Vagina (tissue), 2 donors: ENCODE measurements at regions not wholly inside any gene's neighbourhood (a gene's known extent, or its start where the extent isn't known, plus 50 kb on each side); places are given as distances from the start of the nearest gene placed in this dataset.
"Not testable (repeated sequence)": the region's sequence is repeated elsewhere in the genome, so short reads cannot be mapped to it uniquely, and the experiment has no call there.

Experiments used
- DNase-seq, 2 donors: peaks; one replicate each; pipeline ENCODE4 v3.0.0-alpha.2; 2017; ENCODE audit errors: extremely low spot score in 2 of 2
- H3K27ac ChIP-seq: fragments of 200-600 bp; sonication (generic); one replicate; pipeline ENCODE4 v1.5.1; 2019
- H3K27me3 ChIP-seq: fragments of 200-600 bp; sonication (generic); one replicate; pipeline ENCODE4 v1.5.1; 2019
- H3K36me3 ChIP-seq, 2 donors: fragments of 200-600 bp; sonication (generic); one replicate each; pipeline ENCODE4 v1.5.1; 2017 to 2019
- H3K4me1 ChIP-seq: fragments of 200-600 bp; sonication (generic); one replicate; pipeline ENCODE4 v1.5.1; 2019
- H3K4me3 ChIP-seq, 2 donors: fragments of 200-600 bp; sonication (generic); 1 replicate in 1 of 2; 2 replicates in 1 of 2; pipeline ENCODE4 v1.5.1; 2016 to 2019
- H3K9me3 ChIP-seq: fragments of 200-600 bp; sonication (generic); one replicate; pipeline ENCODE4 v1.5.1; 2019
- intact Hi-C: fragments of 100-400 bp; cut with DNase I; formaldehyde crosslinking; loops from one replicate; pipeline ENCODE4 v1.15.1; 2023

DNA sequence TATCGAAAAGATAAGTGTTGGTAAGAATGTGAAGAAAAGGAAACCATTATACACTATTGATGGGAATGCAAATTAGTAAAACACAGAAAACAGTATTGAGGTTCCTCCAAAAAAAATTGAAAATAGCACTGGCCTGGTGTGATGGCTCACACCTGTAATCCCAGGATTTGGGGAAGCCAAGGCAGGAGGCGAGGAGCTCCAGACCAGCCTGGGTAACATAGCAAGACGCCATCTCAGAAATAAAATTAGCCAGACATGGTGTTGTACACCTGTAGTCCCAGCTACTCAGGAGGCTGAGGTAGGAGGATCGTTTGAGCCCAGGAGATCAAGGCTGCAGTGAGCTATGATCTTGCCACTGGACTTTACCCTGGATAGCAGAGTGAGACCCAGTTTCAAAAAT is 5303.4 kb upstream of the TPTE start:
- not testable (repeated sequence) for H3K4me1 ChIP-seq

DNA sequence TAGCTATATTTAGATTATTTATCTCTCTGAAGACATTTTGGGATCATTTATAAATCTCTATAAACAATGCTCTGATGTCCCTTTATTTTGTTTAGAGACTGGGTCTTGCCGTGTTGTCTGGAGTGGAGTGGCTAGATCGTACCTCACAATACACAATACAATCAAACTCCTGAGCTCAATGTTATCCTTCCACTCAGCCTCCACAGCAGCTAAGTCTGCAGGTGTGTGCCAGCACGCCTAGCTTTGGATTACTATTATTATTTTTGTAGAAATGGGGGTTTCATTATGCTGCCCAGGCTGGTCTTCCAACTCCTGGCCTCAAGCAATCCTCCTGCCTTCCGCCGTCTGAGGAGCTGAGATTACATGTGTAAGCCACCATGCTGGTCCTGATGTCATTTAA is 5301.4 kb upstream of the TPTE start:
- H3K27ac ChIP-seq, H3K9me3 ChIP-seq, intact Hi-C loops, H3K4me3 ChIP-seq, H3K27me3 ChIP-seq, H3K36me3 ChIP-seq, H3K4me1 ChIP-seq: not testable (repeated sequence)
- DNase-seq: peak in 1 of 2 donors; percentile 86

More for the DNA sequence above, 5303.4 kb upstream of the TPTE start:
- H3K27ac ChIP-seq, intact Hi-C loops, H3K36me3 ChIP-seq, H3K9me3 ChIP-seq, H3K27me3 ChIP-seq, H3K4me3 ChIP-seq: not testable (repeated sequence)
- peak in 1 of 2 donors; percentile 84 for DNase-seq

DNA sequence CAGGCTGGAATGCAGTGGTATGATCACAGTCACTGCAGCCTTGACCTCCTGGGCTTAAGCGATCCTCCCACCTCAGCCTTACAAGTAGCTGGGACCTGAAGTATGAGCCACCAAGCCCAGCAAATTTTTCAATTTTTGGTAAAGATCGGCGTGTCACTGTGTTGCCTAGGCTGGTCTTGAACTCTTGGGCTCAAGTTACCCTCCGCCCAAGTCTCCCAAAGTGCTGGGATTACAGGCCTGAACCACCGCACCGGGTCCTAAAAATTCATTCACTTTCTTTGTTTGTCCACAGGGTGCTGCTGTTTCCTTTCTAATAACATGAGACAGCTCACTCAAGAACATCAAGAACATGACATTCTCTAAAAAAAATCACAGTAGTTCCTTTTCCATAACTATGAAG is 5300.9 kb upstream of the TPTE start:
- H3K36me3 ChIP-seq: not testable (repeated sequence)

DNA sequence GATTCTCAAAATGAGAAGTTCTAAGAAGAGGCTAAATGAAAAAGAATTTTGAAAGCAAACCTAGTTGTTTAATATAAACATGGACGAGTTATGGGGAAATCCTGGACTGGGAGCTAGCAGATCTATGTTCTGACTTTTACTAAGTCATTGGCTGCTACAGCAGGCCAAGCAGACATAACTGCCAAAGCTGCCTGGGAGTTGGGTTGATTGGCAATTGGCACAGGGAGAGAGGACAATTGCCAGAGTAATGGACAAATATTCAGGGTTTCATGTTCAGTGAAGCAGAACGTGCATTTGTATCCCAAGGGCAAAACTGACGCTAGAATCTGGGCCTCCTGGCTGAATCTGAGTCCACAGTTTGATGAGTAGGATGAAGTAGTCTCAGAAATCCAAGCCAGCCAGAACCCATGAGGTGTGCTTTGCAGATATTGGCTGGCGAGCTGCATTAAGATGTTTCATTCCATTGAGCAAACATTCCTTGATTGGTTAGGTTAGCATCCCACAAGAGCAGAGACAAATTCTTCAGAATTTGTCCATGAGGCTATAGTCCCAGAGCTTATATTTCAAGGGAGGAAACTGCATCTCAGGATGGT is 5299.8 kb upstream of the TPTE start:
- H3K9me3 ChIP-seq, intact Hi-C loops, H3K4me1 ChIP-seq, H3K27ac ChIP-seq, H3K36me3 ChIP-seq, H3K4me3 ChIP-seq, H3K27me3 ChIP-seq: not testable (repeated sequence)
- DNase-seq: peak in 1 of 2 donors; percentile 79

More for the DNA sequence above, 5300.9 kb upstream of the TPTE start:
- H3K4me3 ChIP-seq, intact Hi-C loops, H3K4me1 ChIP-seq, H3K27me3 ChIP-seq, H3K27ac ChIP-seq, H3K9me3 ChIP-seq: not testable (repeated sequence)
- DNase-seq: peak in 1 of 2 donors; percentile 84

DNA sequence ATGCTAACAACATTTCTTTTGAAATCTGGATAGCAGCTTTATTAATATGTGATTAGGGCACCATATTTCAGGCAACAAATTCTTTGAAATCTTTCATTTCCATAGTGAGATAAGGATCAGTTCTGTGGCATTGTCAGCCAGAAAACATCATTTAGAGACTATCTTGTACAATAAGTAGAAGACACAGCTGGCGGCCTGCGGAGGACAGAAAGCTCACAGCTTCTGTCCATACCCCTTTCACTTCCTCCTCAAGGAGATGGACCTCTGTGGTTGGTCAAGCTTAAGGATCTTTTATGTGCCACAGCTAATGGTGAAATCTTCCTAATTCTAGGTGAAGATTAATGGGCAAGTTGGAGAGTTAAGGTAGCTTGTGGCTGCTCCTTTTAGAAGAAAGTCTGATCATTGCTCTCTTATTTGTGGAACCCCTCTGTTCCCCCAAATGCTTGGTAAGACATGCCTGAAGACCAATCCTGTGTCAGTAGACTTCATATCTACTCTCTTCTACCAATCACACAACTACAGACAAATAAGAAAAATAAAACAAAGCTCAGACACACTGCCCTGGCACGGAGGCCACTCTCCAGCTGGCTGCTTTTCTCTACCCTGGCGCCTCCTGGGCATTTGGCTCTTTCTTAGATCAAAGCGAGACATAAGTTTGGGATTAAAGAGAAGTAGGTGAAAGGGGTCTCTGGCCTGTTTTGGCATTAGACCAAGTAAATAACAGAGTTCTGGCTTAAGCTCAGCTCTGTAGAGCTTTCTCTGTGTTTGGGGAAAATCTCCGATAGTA is 5298.2 kb upstream of the TPTE start:
- H3K4me3 ChIP-seq, H3K9me3 ChIP-seq, H3K36me3 ChIP-seq, intact Hi-C loops, H3K27ac ChIP-seq, H3K27me3 ChIP-seq, H3K4me1 ChIP-seq: not testable (repeated sequence)
- DNase-seq: peak in 1 of 2 donors; percentile 72

DNA sequence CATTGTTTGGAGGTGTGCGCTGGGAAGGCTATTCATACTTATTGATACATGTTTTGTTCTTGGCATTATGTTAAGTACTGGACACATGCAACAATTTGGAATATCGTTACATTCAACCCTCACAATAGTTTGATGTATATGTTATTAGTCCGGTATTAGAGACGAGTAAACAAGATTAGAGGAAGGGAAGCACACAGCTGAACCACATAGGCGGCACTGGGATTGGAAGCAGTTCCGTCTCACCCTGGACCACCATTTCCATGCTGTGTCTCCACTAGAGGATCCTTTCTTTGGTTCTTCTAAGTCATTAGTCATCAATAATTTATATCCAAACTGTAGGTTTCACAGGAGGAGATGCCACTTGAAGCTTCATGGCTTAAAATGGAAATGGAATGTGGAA is 5297.2 kb upstream of the TPTE start:
- H3K4me3 ChIP-seq, H3K9me3 ChIP-seq, H3K4me1 ChIP-seq, H3K36me3 ChIP-seq, H3K27me3 ChIP-seq, intact Hi-C loops, H3K27ac ChIP-seq: not testable (repeated sequence)
- DNase-seq: peak in 1 of 2 donors; percentile 75

DNA sequence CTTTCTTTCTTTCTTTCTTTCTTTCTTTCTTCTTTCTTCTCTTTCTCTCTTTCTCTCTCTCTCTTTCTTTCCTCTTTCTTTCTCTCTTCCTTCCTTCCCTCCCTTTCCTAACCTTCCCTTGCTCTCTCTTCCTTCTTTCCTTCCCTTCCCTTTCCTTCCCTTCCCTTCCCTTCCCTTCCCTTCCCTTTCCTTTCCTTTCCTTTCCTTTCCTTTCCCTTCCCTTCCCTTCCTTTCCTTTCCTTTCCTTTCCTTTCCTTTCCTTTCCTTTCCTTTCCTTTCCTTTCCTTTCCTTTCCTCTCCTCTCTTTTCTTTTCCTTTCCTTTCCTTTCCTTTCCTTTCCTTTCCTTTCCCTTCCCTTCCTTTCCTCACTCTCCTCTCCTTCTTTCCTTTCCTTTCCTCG is 5294.1 kb upstream of the TPTE start:
- H3K27ac ChIP-seq, H3K4me3 ChIP-seq, H3K27me3 ChIP-seq, DNase-seq, H3K4me1 ChIP-seq, H3K36me3 ChIP-seq, H3K9me3 ChIP-seq, intact Hi-C loops: not testable (repeated sequence)

DNA sequence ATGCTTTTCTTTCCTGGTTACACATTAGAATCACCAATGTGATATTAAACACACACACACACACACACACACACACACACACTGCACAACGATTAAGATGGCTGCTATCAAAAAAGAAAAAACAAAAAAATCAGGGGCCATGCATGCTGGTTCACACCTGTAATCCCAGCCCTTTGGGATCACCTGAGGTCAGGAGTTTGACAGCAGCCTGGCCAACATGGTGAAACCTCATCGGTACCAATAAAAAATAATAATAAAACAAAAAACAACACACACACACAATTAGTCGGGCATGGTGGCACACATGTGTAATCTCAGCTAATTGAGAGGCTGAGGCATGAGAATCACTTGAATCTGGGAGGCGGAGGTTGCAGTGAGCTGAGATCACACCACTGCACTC is 5290.8 kb upstream of the TPTE start:
- H3K36me3 ChIP-seq, H3K27me3 ChIP-seq, H3K9me3 ChIP-seq, H3K4me3 ChIP-seq, intact Hi-C loops, H3K27ac ChIP-seq, H3K4me1 ChIP-seq: not testable (repeated sequence)
- peak in 1 of 2 donors; percentile 83 for DNase-seq

DNA sequence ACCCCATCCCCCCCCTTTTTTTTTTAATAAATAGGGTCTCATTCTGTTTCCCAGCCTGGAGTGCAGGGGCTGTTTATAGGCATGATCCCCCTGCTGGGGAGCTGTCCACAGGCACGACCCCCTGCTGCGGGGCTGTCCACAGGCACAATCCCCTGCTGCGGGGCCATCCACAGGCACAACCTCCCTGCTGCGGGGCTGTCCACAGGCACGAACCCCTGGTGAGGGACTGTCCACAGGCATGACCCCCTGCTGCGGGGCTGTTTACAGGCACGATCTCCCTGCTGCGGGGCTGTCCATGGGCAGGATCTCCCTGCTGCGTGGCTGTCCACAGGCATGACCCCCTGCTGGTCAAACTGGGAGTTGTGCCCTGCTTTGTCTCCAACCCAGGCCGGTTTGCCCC is 5290.1 kb upstream of the TPTE start:
- H3K9me3 ChIP-seq, H3K27ac ChIP-seq, H3K36me3 ChIP-seq, H3K27me3 ChIP-seq, intact Hi-C loops, H3K4me3 ChIP-seq, H3K4me1 ChIP-seq: not testable (repeated sequence)
- DNase-seq: peak in 1 of 2 donors; percentile 87

DNA sequence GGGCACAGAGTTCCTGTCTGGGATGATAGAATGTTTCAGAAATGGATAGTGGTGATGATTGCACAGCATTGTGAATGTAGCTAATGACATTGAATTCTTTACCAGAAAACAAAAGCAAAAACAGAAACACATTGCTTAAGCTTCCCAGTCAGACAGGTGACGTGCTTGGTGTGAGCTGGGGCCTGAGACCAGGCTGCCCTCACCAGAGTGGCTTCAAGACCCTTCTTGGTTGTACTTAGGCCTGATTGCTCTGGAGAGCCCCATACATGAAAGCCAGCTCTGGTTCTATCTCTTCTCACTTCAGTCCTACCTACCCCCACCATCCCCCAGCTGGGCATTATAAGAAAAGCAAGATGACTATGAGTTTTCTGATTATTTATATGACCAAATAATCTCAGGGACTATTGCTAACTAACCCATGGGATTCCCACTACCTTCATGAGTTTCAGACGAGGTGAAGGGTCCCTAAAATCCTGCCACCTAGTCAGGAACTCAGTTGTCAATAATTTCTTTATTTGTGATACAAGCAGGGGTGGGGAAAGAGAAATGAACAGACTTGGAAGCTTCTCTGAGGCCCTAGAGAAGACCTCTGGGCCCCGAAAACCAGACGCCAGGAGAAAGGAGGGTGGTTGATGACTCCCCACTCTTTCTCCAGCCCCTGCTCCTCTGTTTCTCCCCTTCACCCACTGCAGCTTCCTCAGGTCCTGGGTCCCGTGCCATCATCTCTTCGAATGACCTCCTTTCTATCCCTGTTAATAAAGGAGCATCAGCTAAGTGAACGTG is 5289.0 kb upstream of the TPTE start:
- H3K4me1 ChIP-seq, H3K27me3 ChIP-seq, H3K9me3 ChIP-seq, H3K27ac ChIP-seq, H3K36me3 ChIP-seq, intact Hi-C loops, H3K4me3 ChIP-seq: not testable (repeated sequence)
- peak in 1 of 2 donors; percentile 88 for DNase-seq

DNA sequence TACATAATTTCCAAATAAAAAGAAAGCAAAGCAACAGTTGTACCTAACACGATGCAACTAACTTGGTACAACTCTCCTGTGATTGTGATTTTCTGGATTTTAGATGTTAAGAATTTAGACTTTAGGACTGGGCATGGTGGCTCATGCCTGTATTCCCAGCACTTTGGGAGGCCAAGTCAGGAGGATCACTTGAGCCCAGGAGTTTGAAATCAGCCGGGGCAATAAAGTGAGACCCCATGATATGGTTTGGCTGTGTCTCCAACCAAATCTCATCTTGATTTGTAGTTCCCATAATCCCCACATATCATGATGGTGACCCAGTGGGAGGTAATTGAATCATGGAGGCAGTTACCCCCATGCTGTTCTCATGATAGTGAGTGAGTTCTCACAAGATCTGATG is 5285.6 kb upstream of the TPTE start:
- H3K4me1 ChIP-seq, H3K27me3 ChIP-seq, H3K4me3 ChIP-seq, H3K9me3 ChIP-seq, H3K27ac ChIP-seq, H3K36me3 ChIP-seq, DNase-seq, intact Hi-C loops: not testable (repeated sequence)

DNA sequence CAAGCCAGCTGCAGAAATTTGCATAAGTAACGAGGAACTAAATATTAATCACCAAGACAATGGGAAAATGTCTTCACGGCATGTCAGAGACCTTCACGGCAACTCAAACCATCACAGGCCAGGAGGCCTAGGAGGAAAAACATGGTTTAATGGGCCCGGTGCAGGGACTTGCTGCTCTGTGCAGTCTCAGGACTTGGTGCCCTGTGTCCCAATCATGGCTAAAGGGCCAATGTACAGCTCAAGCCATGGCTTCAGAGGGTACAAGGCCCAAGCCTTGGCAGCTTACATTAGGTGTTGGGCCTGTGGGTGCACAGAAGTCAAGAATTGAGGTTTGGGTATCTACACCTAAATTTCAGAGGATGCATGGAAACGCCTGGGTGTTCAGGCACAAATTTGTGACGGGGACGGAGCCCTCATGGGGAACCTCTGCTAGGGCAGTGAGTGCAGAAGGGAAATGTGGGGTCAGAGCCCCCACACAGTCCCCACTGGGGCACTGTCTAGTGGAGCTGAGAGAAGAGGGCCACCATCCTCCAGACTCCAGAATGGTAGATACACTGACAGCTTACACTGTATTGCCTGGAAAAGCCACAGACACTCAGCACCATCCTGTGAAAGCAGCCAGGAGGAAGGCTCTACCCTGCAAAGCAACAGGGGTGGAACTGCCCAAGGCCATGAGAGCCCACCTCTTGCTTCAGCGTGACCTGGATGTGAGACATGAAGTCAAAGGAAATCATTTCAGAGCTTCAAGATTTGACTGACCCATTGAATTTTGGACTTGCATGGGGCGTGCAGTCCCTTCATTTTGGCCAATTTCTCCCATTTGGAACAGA is 5284.3 kb upstream of the TPTE start:
- intact Hi-C loops, H3K9me3 ChIP-seq, H3K4me3 ChIP-seq, H3K4me1 ChIP-seq, H3K27me3 ChIP-seq, H3K36me3 ChIP-seq, H3K27ac ChIP-seq: not testable (repeated sequence)
- DNase-seq: peak in 1 of 2 donors; percentile 87

DNA sequence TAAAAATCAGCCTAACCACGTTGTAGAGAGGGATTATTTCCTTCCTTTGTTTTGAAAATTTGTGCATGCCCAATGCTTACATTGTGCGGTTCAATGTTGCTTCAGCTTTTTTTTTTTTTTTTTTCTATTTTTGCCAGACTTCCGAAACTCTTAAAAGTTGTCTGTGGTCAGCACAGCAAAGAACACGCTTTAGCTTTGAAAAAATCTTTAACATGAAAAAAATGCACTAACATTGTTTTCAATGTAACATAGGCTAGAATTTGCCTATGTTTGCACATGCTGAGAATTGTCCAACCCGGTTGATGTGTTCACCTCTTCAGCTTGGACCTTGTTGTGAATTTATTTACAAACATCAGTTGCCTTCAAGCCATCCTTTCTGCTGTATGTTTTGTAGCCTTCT is 5280.9 kb upstream of the TPTE start:
- H3K36me3 ChIP-seq, H3K4me3 ChIP-seq, intact Hi-C loops, H3K9me3 ChIP-seq, DNase-seq, H3K4me1 ChIP-seq, H3K27ac ChIP-seq, H3K27me3 ChIP-seq: not testable (repeated sequence)
